ENCODE measurements at regions not wholly inside any gene's neighbourhood (a gene's known extent, or its start where the extent isn't known, plus 50 kb on each side); places are given as distances from the start of the nearest gene placed in this dataset.

- H3K36me3 Mint-ChIP-seq: peaks cover 0 to 8% of the 10 kb centered on the region in 2 donors
- no peak for DNase-seq (ENCODE audit: low spot score in 2 of 2)
- ATAC-seq: no peak
- H3K9me3 Mint-ChIP-seq: peaks cover 7 to 13% of the 10 kb centered on the region in 2 donors
- H3K27ac Mint-ChIP-seq: no peak overlapping the region
These were observed 356.5 kb upstream of the PTBP2 start for GRCh38 chr1:96365076-96365475.

- peaks cover 0 to 8% of the 10 kb centered on the region in 2 donors for H3K36me3 Mint-ChIP-seq
- ATAC-seq: no peak
- H3K9me3 Mint-ChIP-seq: peaks cover 11 to 13% of the 10 kb centered on the region in 2 donors
- no peak overlapping the region for H3K27ac Mint-ChIP-seq
- no peak for DNase-seq (ENCODE audit: low spot score in 2 of 2)
These were observed 355.8 kb upstream of the PTBP2 start for GRCh38 chr1:96365596-96366390.

GRCh38 chr1:96366516-96366915 is 355.1 kb upstream of the PTBP2 start:
- DNase-seq (ENCODE audit: low spot score in 2 of 2) (no peak), ATAC-seq (no peak)
- no peak overlapping the region for H3K27ac Mint-ChIP-seq
- H3K9me3 Mint-ChIP-seq: peaks cover 11 to 13% of the 10 kb centered on the region in 2 donors
- peaks cover 0 to 8% of the 10 kb centered on the region in 2 donors for H3K36me3 Mint-ChIP-seq

GRCh38 chr1:96367791-96368190 is 353.8 kb upstream of the PTBP2 start:
- ATAC-seq (no peak), DNase-seq (ENCODE audit: low spot score in 2 of 2) (no peak)
- Mint-ChIP-seq H3K9me3 (peaks cover 6 to 11% of the 10 kb centered on the region in 2 donors), H3K36me3 (peaks cover 0 to 4% of the 10 kb centered on the region in 2 donors), H3K27ac (no peak overlapping the region)

GRCh38 chr1:96370757-96371156 is 350.8 kb upstream of the PTBP2 start:
- Mint-ChIP-seq H3K27ac (no peak overlapping the region), H3K36me3 (no peaks in the 10 kb centered on the region), H3K9me3 (peaks cover 0 to 5% of the 10 kb centered on the region in 2 donors)
- no peak for DNase-seq (ENCODE audit: low spot score in 2 of 2)
- ATAC-seq: no peak

GRCh38 chr1:96372881-96373280 is 348.7 kb upstream of the PTBP2 start:
- DNase-seq (ENCODE audit: low spot score in 2 of 2): no peak
- no peak for ATAC-seq
- H3K36me3 Mint-ChIP-seq: no peaks in the 10 kb centered on the region
- peaks cover 0 to 5% of the 10 kb centered on the region in 2 donors for H3K9me3 Mint-ChIP-seq
- H3K27ac Mint-ChIP-seq: no peak overlapping the region

GRCh38 chr1:96374076-96374762 is 347.4 kb upstream of the PTBP2 start:
- ATAC-seq (no peak), DNase-seq (ENCODE audit: low spot score in 2 of 2) (no peak)
- H3K36me3 Mint-ChIP-seq: no peaks in the 10 kb centered on the region
- H3K9me3 Mint-ChIP-seq: peaks cover 5 to 6% of the 10 kb centered on the region in 2 donors
- H3K27ac Mint-ChIP-seq: no peak overlapping the region

GRCh38 chr1:96376846-96377245 is 344.7 kb upstream of the PTBP2 start:
- DNase-seq (ENCODE audit: low spot score in 2 of 2): no peak
- no peak for ATAC-seq
- Mint-ChIP-seq H3K27ac (no peak overlapping the region), H3K36me3 (no peaks in the 10 kb centered on the region), H3K9me3 (peaks cover 0 to 6% of the 10 kb centered on the region in 2 donors)

- ATAC-seq: no peak
These were observed 337.0 kb upstream of the PTBP2 start for GRCh38 chr1:96384611-96385010.

GRCh38 chr1:96387785-96388184 is 333.8 kb upstream of the PTBP2 start:
- no peaks in the 10 kb centered on the region for H3K36me3 Mint-ChIP-seq
- peaks cover 4 to 21% of the 10 kb centered on the region in 2 donors for H3K9me3 Mint-ChIP-seq
- ATAC-seq (no peak), DNase-seq (ENCODE audit: low spot score in 2 of 2) (no peak)
- H3K27ac Mint-ChIP-seq: no peak overlapping the region

More at GRCh38 chr1:96384611-96385010, 337.0 kb upstream of the PTBP2 start:
- H3K27ac Mint-ChIP-seq: no peak overlapping the region
- no peaks in the 10 kb centered on the region for H3K36me3 Mint-ChIP-seq
- no peak for DNase-seq (ENCODE audit: low spot score in 2 of 2)
- H3K9me3 Mint-ChIP-seq: peaks cover 5 to 21% of the 10 kb centered on the region in 2 donors

GRCh38 chr1:96388421-96389310 is 332.9 kb upstream of the PTBP2 start:
- Mint-ChIP-seq H3K27ac (no peak overlapping the region), H3K9me3 (peaks cover 5 to 17% of the 10 kb centered on the region in 2 donors), H3K36me3 (no peaks in the 10 kb centered on the region)
- ATAC-seq: no peak
- no peak for DNase-seq (ENCODE audit: low spot score in 2 of 2)

GRCh38 chr1:96400089-96400488 is 321.5 kb upstream of the PTBP2 start:
- no peak overlapping the region for H3K27ac Mint-ChIP-seq
- no peak for DNase-seq (ENCODE audit: low spot score in 2 of 2)
- no peaks in the 10 kb centered on the region for H3K36me3 Mint-ChIP-seq
- ATAC-seq: no peak
- peaks cover 7 to 17% of the 10 kb centered on the region in 2 donors for H3K9me3 Mint-ChIP-seq

- no peak overlapping the region for H3K27ac Mint-ChIP-seq
- no peak for DNase-seq (ENCODE audit: low spot score in 2 of 2)
- no peak for ATAC-seq
- no peaks in the 10 kb centered on the region for H3K36me3 Mint-ChIP-seq
- H3K9me3 Mint-ChIP-seq: peaks cover 7 to 16% of the 10 kb centered on the region in 2 donors
These were observed 312.5 kb upstream of the PTBP2 start for GRCh38 chr1:96409087-96409486.

- no peak overlapping the region for H3K27ac Mint-ChIP-seq
- DNase-seq (ENCODE audit: low spot score in 2 of 2): no peak
- peaks cover 7 to 12% of the 10 kb centered on the region in 2 donors for H3K9me3 Mint-ChIP-seq
- no peaks in the 10 kb centered on the region for H3K36me3 Mint-ChIP-seq
- no peak for ATAC-seq
These were observed 311.9 kb upstream of the PTBP2 start for GRCh38 chr1:96409689-96410088.

GRCh38 chr1:96411006-96411405 is 310.6 kb upstream of the PTBP2 start:
- Mint-ChIP-seq H3K27ac (no peak overlapping the region), H3K9me3 (peaks cover 7 to 12% of the 10 kb centered on the region in 2 donors), H3K36me3 (no peaks in the 10 kb centered on the region)
- DNase-seq (ENCODE audit: low spot score in 2 of 2) (no peak), ATAC-seq (no peak)

- DNase-seq (ENCODE audit: low spot score in 2 of 2): no peak
- ATAC-seq: no peak
- no peak overlapping the region for H3K27ac Mint-ChIP-seq
- H3K36me3 Mint-ChIP-seq: no peaks in the 10 kb centered on the region
- H3K9me3 Mint-ChIP-seq: peaks cover 0 to 3% of the 10 kb centered on the region in 2 donors
These were observed 307.0 kb upstream of the PTBP2 start for GRCh38 chr1:96414598-96414997.

- Mint-ChIP-seq H3K9me3 (no peaks in the 10 kb centered on the region), H3K27ac (no peak overlapping the region), H3K36me3 (no peaks in the 10 kb centered on the region)
- no peak for ATAC-seq
- DNase-seq (ENCODE audit: low spot score in 2 of 2): no peak
These were observed 305.4 kb upstream of the PTBP2 start for GRCh38 chr1:96416111-96416595.

Measured in activated naive CD4-positive, alpha-beta T cell treated with anti-CD3 and anti-CD28 coated beads, Interleukin-2, amount 50 U/mL, for 72 hours (primary cell).